ENCODE measurements at regions not wholly inside any gene's neighbourhood (a gene's known extent, or its start where the extent isn't known, plus 50 kb on each side); places are given as distances from the start of the nearest gene placed in this dataset.

- TF ChIP-seq CTCF (IDR thresholded peaks at IDR 0.05) (no peak), POLR2AphosphoS5 (IDR thresholded peaks at IDR 0.05) (no peak), POLR2A (IDR thresholded peaks at IDR 0.05) (no peak)
Measured at GRCh38 chr14:29403091-29403490, 524.6 kb downstream of the PRKD1 start.
